Stomach (tissue), 4 donors: ENCODE measurements at regions not wholly inside any gene's neighbourhood (a gene's known extent, or its start where the extent isn't known, plus 50 kb on each side); places are given as distances from the start of the nearest gene placed in this dataset.

Experiments
- EP300 ChIP-seq: sonication (generic); formaldehyde crosslinking; IDR thresholded peaks from one replicate; pipeline ENCODE4 v1.6.1; 2017; ENCODE audit warnings: antibody characterized with exemption
- POLR2A ChIP-seq, 4 donors: fragments of 450-650 bp; IDR thresholded peaks; one replicate each; pipeline ENCODE4 v1.6.1; 2016; ENCODE audit warnings: antibody characterized with exemption in 4 of 4, control low read depth in 2 of 4, mild to moderate bottlenecking in 1 of 4, moderate library complexity in 1 of 4
- POLR2AphosphoS5 ChIP-seq, 3 donors: sonication (generic); formaldehyde crosslinking; IDR thresholded peaks; one replicate each; pipeline ENCODE4 v1.6.1; 2016; ENCODE audit warnings: antibody characterized with exemption in 3 of 3
- TF ChIP-seq, protein P1 (sequence below), 7 experiments: fragments of 450-650 bp in 4 of 7; fragments of 200-600 bp in 3 of 7; sonication (generic) in 3 of 7; IDR thresholded peaks; one replicate each; pipeline ENCODE4 v1.5.1; 2016 to 2019; ENCODE audit warnings: antibody characterized with exemption in 7 of 7, control low read depth in 2 of 7, mild to moderate bottlenecking in 1 of 7

GRCh38 chr9:86792136-86792535 lies 155.2 kb downstream of the GAS1 start:
- TF ChIP-seq, protein P1, sequence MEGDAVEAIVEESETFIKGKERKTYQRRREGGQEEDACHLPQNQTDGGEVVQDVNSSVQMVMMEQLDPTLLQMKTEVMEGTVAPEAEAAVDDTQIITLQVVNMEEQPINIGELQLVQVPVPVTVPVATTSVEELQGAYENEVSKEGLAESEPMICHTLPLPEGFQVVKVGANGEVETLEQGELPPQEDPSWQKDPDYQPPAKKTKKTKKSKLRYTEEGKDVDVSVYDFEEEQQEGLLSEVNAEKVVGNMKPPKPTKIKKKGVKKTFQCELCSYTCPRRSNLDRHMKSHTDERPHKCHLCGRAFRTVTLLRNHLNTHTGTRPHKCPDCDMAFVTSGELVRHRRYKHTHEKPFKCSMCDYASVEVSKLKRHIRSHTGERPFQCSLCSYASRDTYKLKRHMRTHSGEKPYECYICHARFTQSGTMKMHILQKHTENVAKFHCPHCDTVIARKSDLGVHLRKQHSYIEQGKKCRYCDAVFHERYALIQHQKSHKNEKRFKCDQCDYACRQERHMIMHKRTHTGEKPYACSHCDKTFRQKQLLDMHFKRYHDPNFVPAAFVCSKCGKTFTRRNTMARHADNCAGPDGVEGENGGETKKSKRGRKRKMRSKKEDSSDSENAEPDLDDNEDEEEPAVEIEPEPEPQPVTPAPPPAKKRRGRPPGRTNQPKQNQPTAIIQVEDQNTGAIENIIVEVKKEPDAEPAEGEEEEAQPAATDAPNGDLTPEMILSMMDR (IDR thresholded peaks at IDR 0.05) = no peak
- no peak for TF ChIP-seq POLR2A (IDR thresholded peaks at IDR 0.05)
- no peak for TF ChIP-seq EP300
- no peak for TF ChIP-seq POLR2AphosphoS5 (IDR thresholded peaks at IDR 0.05)
